MM.1S (cell line): ENCODE measurements at regions not wholly inside any gene's neighbourhood (a gene's known extent, or its start where the extent isn't known, plus 50 kb on each side); places are given as distances from the start of the nearest gene placed in this dataset.

Experiments
- EZH2phosphoT487 ChIP-seq: fragments of 300-600 bp; sonication (generic); IDR thresholded peaks from 2 replicates; pipeline ENCODE4 v1.6.1; 2018; ENCODE audit warnings: antibody characterized with exemption, low read length
- TF ChIP-seq, protein P1 (sequence below): fragments of 300-600 bp; sonication (generic); IDR thresholded peaks from 2 replicates; pipeline ENCODE4 v1.5.1; 2016; ENCODE audit warnings: antibody characterized with exemption, low read length, mixed read lengths

DNA sequence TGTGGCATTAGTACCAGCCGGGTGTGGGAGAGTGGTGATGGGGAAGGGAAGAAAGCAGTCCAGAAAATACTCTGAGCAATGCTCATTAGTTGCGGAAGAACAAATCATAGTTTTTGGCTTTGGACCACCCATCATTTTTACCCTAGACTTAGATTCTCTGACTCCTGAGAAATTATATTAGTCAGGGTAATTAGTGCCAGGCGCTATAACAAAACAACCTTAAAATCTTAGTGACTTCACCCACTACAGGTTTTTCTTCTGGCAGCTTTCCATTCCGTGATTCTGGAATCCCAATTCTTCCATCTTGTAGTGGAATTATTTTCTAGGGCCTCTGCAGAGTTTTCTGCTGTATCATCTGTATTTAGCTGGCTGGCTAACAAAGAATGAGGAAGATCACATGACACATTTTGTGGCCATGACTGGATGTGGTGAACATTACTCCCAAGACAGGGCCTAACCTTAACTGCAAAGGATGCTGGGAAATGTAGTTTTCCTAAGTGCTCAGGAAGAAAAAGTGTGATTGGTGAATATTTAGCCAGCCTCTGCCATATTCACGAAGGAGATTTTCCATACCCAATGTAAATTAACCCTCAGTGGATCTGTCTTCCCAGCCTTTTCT, 373.0 kb upstream of the MEF2C start:
- TF ChIP-seq, protein P1, sequence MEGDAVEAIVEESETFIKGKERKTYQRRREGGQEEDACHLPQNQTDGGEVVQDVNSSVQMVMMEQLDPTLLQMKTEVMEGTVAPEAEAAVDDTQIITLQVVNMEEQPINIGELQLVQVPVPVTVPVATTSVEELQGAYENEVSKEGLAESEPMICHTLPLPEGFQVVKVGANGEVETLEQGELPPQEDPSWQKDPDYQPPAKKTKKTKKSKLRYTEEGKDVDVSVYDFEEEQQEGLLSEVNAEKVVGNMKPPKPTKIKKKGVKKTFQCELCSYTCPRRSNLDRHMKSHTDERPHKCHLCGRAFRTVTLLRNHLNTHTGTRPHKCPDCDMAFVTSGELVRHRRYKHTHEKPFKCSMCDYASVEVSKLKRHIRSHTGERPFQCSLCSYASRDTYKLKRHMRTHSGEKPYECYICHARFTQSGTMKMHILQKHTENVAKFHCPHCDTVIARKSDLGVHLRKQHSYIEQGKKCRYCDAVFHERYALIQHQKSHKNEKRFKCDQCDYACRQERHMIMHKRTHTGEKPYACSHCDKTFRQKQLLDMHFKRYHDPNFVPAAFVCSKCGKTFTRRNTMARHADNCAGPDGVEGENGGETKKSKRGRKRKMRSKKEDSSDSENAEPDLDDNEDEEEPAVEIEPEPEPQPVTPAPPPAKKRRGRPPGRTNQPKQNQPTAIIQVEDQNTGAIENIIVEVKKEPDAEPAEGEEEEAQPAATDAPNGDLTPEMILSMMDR, result no peak
- no peak for TF ChIP-seq EZH2phosphoT487
